K562 (cell line): ENCODE measurements at regions not wholly inside any gene's neighbourhood (a gene's known extent, or its start where the extent isn't known, plus 50 kb on each side); places are given as distances from the start of the nearest gene placed in this dataset.

ENCODE experiments used
- ATF1 ChIP-seq, 2 experiments: fragments of 450-650 bp in 1 of 2; IDR thresholded peaks; 2 replicates each; pipeline ENCODE4 v1.6.1; 2016; ENCODE audit warnings: missing compliant biosample characterization in 1 of 2, missing genetic modification characterization in 1 of 2
- BMI1 ChIP-seq: fragments of 150-350 bp; IDR thresholded peaks from 2 replicates; pipeline ENCODE4 v1.6.1; 2014; ENCODE audit warnings: low read length
- ETV6 ChIP-seq, 3 experiments: fragments of 150-350 bp in 1 of 3; sonication (generic) in 1 of 3; formaldehyde crosslinking in 1 of 3; IDR thresholded peaks; 2 replicates each; pipeline versions ENCODE4 v1.6.1 to v1.8.0; 2014 to 2022; ENCODE audit warnings: borderline replicate concordance in 2 of 3, low read depth in 2 of 3, antibody characterized with exemption in 1 of 3, low read length in 1 of 3, mild to moderate bottlenecking in 1 of 3, missing genetic modification reagents in 1 of 3
- HNRNPH1 ChIP-seq: fragments of 200-400 bp; formaldehyde crosslinking; optimal IDR thresholded peaks from 2 replicates; pipeline ENCODE3; 2017; ENCODE audit warnings: low read depth, mild to moderate bottlenecking, low read length, moderate library complexity
- HNRNPK ChIP-seq: fragments of 200-400 bp; formaldehyde crosslinking; IDR thresholded peaks from one replicate; pipeline ENCODE4 v1.6.1; 2018; ENCODE audit warnings: mild to moderate bottlenecking, low read depth, low read length; ENCODE audit not compliant: poor library complexity, severe bottlenecking
- HNRNPL ChIP-seq: fragments of 200-400 bp; formaldehyde crosslinking; IDR thresholded peaks from 2 replicates; pipeline ENCODE4 v1.6.1; 2017; ENCODE audit warnings: low read depth, mild to moderate bottlenecking, low read length
- KHSRP ChIP-seq: fragments of 450-650 bp; IDR thresholded peaks from 2 replicates; pipeline ENCODE4 v1.6.1; 2017
- MIER1 ChIP-seq: fragments of 450-650 bp; IDR thresholded peaks from 2 replicates; pipeline ENCODE4 v1.6.1; 2016; ENCODE audit warnings: antibody characterized with exemption, mild to moderate bottlenecking, low read depth
- NCOR1 ChIP-seq: fragments of 450-650 bp; IDR thresholded peaks from 2 replicates; pipeline ENCODE4 v1.6.1; 2016; ENCODE audit warnings: mild to moderate bottlenecking, moderate library complexity
- RBM25 ChIP-seq: fragments of 200-400 bp; formaldehyde crosslinking; IDR thresholded peaks from 2 replicates; pipeline ENCODE4 v1.6.1; 2018; ENCODE audit warnings: low read length, low read depth, moderate library complexity; ENCODE audit not compliant: severe bottlenecking
- SMARCA4 ChIP-seq: fragments of 450-650 bp; IDR thresholded peaks from 2 replicates; pipeline ENCODE4 v1.6.1; 2016
- SP1 ChIP-seq: sonication (generic); formaldehyde crosslinking; IDR thresholded peaks from 2 replicates; pipeline ENCODE4 v1.8.1; 2022; ENCODE audit warnings: mild to moderate bottlenecking, missing genetic modification reagents
- TCF7 ChIP-seq: sonication (generic); IDR thresholded peaks from 2 replicates; pipeline ENCODE4 v1.6.1; 2016; ENCODE audit warnings: antibody characterized with exemption, borderline replicate concordance
- TSC22D4 ChIP-seq: fragments of 450-650 bp; IDR thresholded peaks from 2 replicates; pipeline ENCODE4 v1.6.1; 2016; ENCODE audit warnings: missing genetic modification characterization, missing biosample characterization, control low read depth
- ZNF232 ChIP-seq: sonication (generic); formaldehyde crosslinking; IDR thresholded peaks from 2 replicates; pipeline ENCODE4 v1.8.0; 2022; ENCODE audit warnings: mild to moderate bottlenecking, missing genetic modification reagents
- ZNF551 ChIP-seq: fragments of 250-450 bp; sonication (Bioruptor Pico); IDR thresholded peaks from 2 replicates; pipeline ENCODE4 v1.5.0; 2021; ENCODE audit warnings: mild to moderate bottlenecking, moderate library complexity
- ZNF57 ChIP-seq: fragments of 450-650 bp; formaldehyde crosslinking; IDR thresholded peaks from 2 replicates; pipeline ENCODE4 v1.4.0; 2020; ENCODE audit warnings: mild to moderate bottlenecking, moderate library complexity
- ZNF76 ChIP-seq: fragments of 250-450 bp; sonication (Bioruptor Pico); IDR thresholded peaks from 2 replicates; pipeline ENCODE4 v1.4.0; 2020; ENCODE audit warnings: mild to moderate bottlenecking, moderate library complexity, borderline replicate concordance
- TF ChIP-seq, protein P1 (sequence below): fragments of 250-450 bp; sonication (Bioruptor Pico); IDR thresholded peaks from 2 replicates; pipeline ENCODE4 v1.4.0; 2020; ENCODE audit warnings: mild to moderate bottlenecking, moderate library complexity, borderline replicate concordance
- TF ChIP-seq, protein P2 (sequence below): sonication (generic); formaldehyde crosslinking; IDR thresholded peaks from 2 replicates; pipeline ENCODE4 v1.8.1; 2023; ENCODE audit warnings: mild to moderate bottlenecking, missing genetic modification reagents, moderate library complexity
- TF ChIP-seq, protein P3 (sequence below): fragments of 250-450 bp; sonication (Bioruptor Pico); IDR thresholded peaks from 2 replicates; pipeline ENCODE4 v1.8.0; 2022; ENCODE audit warnings: inconsistent platforms, mild to moderate bottlenecking, moderate library complexity, borderline replicate concordance
- TF ChIP-seq, protein P4 (sequence below): sonication (generic); formaldehyde crosslinking; IDR thresholded peaks from 2 replicates; pipeline ENCODE4 v1.8.1; 2022; ENCODE audit warnings: missing genetic modification reagents
- TF ChIP-seq, protein P5 (sequence below): conservative IDR thresholded peaks from 2 replicates; pipeline ENCODE4 v1.6.1; 2011; ENCODE audit warnings: low read depth, mild to moderate bottlenecking, low read length; ENCODE audit not compliant: control insufficient read depth

DNA sequence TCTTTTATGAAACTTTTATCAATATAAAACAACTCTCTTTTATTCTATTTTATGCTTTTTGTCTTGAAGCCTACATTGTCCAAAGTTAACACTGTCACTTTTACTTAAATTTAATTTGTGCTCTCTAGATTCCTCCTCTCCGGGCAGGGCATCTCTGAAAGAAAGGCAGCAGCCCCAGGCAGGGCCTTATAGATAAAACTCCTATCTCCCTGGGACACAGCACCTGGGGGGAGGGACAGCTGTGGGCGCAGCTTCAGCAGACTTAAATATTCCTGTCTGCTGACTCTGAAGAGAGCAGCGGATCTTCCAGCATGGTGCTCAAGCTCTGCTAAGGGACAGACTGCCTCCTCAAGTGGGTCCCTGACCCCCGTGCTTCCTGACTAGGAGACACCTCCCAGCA lies 447.7 kb upstream of the FANCL start (continued):
- TF ChIP-seq, protein P1, sequence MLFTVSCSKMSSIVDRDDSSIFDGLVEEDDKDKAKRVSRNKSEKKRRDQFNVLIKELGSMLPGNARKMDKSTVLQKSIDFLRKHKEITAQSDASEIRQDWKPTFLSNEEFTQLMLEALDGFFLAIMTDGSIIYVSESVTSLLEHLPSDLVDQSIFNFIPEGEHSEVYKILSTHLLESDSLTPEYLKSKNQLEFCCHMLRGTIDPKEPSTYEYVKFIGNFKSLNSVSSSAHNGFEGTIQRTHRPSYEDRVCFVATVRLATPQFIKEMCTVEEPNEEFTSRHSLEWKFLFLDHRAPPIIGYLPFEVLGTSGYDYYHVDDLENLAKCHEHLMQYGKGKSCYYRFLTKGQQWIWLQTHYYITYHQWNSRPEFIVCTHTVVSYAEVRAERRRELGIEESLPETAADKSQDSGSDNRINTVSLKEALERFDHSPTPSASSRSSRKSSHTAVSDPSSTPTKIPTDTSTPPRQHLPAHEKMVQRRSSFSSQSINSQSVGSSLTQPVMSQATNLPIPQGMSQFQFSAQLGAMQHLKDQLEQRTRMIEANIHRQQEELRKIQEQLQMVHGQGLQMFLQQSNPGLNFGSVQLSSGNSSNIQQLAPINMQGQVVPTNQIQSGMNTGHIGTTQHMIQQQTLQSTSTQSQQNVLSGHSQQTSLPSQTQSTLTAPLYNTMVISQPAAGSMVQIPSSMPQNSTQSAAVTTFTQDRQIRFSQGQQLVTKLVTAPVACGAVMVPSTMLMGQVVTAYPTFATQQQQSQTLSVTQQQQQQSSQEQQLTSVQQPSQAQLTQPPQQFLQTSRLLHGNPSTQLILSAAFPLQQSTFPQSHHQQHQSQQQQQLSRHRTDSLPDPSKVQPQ (CRISPR knock-in tag) = no peak
- no peak for TF ChIP-seq ZNF76 (CRISPR knock-in tag)
- no peak for TF ChIP-seq ZNF232 (CRISPR knock-in tag)
- TF ChIP-seq, protein P2, sequence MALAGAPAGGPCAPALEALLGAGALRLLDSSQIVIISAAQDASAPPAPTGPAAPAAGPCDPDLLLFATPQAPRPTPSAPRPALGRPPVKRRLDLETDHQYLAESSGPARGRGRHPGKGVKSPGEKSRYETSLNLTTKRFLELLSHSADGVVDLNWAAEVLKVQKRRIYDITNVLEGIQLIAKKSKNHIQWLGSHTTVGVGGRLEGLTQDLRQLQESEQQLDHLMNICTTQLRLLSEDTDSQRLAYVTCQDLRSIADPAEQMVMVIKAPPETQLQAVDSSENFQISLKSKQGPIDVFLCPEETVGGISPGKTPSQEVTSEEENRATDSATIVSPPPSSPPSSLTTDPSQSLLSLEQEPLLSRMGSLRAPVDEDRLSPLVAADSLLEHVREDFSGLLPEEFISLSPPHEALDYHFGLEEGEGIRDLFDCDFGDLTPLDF (CRISPR knock-in tag) = no peak
- TF ChIP-seq KHSRP = no peak
- TF ChIP-seq SMARCA4 = peak; percentile 89
- no peak for TF ChIP-seq TCF7
- TF ChIP-seq ETV6 (IDR thresholded peaks at IDR 0.05; ENCODE audit: borderline replicate concordance in 1 of 2, low read depth in 2 of 2, low read length in 1 of 2) = peak in 1 of 2 experiments; percentile 33; a peak in 1 of 4 replicates
- no peak for TF ChIP-seq ETV6 (CRISPR knock-in tag; IDR thresholded peaks at IDR 0.05; ENCODE audit: borderline replicate concordance)
- TF ChIP-seq, protein P3, sequence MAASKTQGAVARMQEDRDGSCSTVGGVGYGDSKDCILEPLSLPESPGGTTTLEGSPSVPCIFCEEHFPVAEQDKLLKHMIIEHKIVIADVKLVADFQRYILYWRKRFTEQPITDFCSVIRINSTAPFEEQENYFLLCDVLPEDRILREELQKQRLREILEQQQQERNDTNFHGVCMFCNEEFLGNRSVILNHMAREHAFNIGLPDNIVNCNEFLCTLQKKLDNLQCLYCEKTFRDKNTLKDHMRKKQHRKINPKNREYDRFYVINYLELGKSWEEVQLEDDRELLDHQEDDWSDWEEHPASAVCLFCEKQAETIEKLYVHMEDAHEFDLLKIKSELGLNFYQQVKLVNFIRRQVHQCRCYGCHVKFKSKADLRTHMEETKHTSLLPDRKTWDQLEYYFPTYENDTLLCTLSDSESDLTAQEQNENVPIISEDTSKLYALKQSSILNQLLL (CRISPR knock-in tag) = no peak
- TF ChIP-seq TSC22D4 (tag) = no peak
- no peak for TF ChIP-seq ZNF551 (CRISPR knock-in tag)
- TF ChIP-seq, protein P4, sequence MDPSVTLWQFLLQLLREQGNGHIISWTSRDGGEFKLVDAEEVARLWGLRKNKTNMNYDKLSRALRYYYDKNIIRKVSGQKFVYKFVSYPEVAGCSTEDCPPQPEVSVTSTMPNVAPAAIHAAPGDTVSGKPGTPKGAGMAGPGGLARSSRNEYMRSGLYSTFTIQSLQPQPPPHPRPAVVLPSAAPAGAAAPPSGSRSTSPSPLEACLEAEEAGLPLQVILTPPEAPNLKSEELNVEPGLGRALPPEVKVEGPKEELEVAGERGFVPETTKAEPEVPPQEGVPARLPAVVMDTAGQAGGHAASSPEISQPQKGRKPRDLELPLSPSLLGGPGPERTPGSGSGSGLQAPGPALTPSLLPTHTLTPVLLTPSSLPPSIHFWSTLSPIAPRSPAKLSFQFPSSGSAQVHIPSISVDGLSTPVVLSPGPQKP (CRISPR knock-in tag) = no peak
- no peak for TF ChIP-seq HNRNPK
- no peak for TF ChIP-seq MIER1
- TF ChIP-seq NCOR1 = peak; percentile 91
- TF ChIP-seq HNRNPH1 = no peak
- no peak for TF ChIP-seq HNRNPL
- TF ChIP-seq ATF1 (CRISPR knock-in tag; IDR thresholded peaks at IDR 0.05) = no peak
- no peak for TF ChIP-seq ATF1 (tag; IDR thresholded peaks at IDR 0.05)
- no peak for TF ChIP-seq BMI1
- TF ChIP-seq SP1 = no peak
- TF ChIP-seq, protein P5, sequence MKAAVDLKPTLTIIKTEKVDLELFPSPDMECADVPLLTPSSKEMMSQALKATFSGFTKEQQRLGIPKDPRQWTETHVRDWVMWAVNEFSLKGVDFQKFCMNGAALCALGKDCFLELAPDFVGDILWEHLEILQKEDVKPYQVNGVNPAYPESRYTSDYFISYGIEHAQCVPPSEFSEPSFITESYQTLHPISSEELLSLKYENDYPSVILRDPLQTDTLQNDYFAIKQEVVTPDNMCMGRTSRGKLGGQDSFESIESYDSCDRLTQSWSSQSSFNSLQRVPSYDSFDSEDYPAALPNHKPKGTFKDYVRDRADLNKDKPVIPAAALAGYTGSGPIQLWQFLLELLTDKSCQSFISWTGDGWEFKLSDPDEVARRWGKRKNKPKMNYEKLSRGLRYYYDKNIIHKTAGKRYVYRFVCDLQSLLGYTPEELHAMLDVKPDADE = no peak
- no peak for TF ChIP-seq ZNF57
- no peak for TF ChIP-seq RBM25
